ENCODE measurements at regions not wholly inside any gene's neighbourhood (a gene's known extent, or its start where the extent isn't known, plus 50 kb on each side); places are given as distances from the start of the nearest gene placed in this dataset.

DNA sequence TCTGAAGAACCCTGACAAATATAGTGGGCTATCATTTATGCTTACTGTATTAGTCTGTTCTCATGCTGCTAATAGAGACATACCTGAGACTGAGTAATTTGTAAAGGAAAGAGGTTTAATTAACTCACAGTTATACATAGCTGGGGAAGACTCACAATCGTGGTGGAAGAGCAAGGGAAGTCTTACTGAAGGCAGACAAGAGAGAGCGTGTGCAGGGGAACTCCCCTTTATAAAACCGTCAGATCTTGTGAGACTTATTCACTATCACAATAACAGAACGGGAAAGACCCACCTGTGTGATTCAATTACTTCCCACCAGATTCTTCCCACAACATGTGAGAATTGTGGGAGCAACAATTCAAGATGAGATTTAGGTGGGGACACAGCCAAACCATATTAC, 526.8 kb upstream of the GOT2 start:
- TF ChIP-seq POLR2A (IDR thresholded peaks at IDR 0.05; ENCODE audit: low read depth, low read length) (no peak), TAF1 (IDR thresholded peaks at IDR 0.05; ENCODE audit: borderline replicate concordance, low read depth, low read length) (no peak)

All from GM12892 (cell line).